ENCODE measurements at regions not wholly inside any gene's neighbourhood (a gene's known extent, or its start where the extent isn't known, plus 50 kb on each side); places are given as distances from the start of the nearest gene placed in this dataset.

DNA sequence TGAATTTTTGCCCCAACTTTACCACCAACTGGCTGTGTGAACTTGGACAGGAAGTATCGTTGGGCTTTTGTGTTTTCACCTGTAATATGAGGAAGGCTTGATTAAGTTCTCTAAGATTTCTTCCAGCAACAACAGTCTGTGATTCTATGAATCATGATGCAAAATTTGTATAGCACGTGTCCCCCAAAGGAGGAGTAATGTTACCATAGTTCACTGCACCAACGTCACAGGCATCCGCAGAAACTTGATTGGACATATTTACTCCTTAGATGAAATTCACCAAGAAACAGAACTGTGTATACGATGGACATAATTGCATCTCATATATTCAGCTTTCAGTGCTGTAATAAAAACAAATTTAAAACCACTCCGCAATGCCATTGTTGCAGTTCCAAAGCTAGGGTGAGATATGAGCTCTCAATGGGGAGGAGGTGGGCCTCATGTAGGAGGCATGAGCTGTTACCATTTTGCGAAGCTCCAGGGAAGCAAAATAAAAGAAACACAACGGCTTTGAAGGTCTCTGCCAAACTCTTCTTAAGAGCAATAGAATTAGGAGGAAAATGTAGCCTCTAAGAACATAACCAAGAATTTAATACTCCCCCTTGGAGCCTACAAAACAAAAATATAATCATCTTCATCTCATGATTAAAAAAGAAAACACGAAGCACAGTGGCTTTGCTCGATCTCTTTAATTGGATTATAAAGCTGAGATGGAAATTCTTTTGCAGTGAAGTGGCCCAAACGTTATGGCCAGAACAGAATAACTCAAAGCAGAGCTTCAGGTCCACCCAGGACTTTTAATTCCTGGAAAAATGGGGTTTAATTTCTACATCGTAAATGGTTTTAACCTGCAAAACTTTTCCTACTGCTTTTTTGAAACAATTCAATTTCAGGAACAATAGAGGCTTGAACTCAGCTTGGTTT is 80.7 kb downstream of the CHST2 start:
- no peaks in the 10 kb centered on the region for H3K36me3 ChIP-seq
- DNase-seq = no peak
- H3K9me3 ChIP-seq (ENCODE audit: severe bottlenecking) = no peaks in the 10 kb centered on the region
- H3K27me3 ChIP-seq (ENCODE audit: insufficient read depth, low read depth, severe bottlenecking) = peaks cover 13% of the 10 kb centered on the region
- TF ChIP-seq, protein P1, sequence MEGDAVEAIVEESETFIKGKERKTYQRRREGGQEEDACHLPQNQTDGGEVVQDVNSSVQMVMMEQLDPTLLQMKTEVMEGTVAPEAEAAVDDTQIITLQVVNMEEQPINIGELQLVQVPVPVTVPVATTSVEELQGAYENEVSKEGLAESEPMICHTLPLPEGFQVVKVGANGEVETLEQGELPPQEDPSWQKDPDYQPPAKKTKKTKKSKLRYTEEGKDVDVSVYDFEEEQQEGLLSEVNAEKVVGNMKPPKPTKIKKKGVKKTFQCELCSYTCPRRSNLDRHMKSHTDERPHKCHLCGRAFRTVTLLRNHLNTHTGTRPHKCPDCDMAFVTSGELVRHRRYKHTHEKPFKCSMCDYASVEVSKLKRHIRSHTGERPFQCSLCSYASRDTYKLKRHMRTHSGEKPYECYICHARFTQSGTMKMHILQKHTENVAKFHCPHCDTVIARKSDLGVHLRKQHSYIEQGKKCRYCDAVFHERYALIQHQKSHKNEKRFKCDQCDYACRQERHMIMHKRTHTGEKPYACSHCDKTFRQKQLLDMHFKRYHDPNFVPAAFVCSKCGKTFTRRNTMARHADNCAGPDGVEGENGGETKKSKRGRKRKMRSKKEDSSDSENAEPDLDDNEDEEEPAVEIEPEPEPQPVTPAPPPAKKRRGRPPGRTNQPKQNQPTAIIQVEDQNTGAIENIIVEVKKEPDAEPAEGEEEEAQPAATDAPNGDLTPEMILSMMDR (IDR thresholded peaks at IDR 0.05; ENCODE audit: low read depth, low read length) = no peak
- H3K4me3 ChIP-seq (ENCODE audit: low read depth, low read length) = no peak overlapping the region
- H3K27ac ChIP-seq = no peak overlapping the region

DNA sequence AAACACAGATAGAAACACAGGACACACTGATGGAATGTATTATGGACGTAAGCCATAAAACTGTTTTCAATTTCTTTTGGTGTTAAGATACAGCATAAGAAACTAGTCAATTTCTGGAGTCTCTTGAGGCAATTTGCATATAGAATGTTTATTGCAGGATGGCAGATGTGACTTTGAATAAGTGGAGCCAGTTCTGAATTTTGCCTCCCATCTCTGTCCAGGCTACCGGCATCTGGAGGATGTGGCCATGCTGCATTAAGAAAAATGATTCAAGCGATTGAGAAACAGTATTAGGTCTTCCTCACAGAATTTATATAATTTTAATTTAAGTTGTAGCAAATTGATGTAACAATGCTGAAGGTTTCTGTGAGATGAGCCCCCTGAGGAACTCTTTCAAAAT is 81.5 kb downstream of the CHST2 start:
- no peaks in the 10 kb centered on the region for H3K36me3 ChIP-seq
- H3K27ac ChIP-seq = no peak overlapping the region
- no peaks in the 10 kb centered on the region for H3K9me3 ChIP-seq (ENCODE audit: severe bottlenecking)
- TF ChIP-seq, protein P1 (IDR thresholded peaks at IDR 0.05; ENCODE audit: low read depth, low read length) = no peak
- no peak for DNase-seq
- peaks cover 13% of the 10 kb centered on the region for H3K27me3 ChIP-seq (ENCODE audit: insufficient read depth, low read depth, severe bottlenecking)
- H3K4me3 ChIP-seq (ENCODE audit: low read depth, low read length) = no peak overlapping the region

DNA sequence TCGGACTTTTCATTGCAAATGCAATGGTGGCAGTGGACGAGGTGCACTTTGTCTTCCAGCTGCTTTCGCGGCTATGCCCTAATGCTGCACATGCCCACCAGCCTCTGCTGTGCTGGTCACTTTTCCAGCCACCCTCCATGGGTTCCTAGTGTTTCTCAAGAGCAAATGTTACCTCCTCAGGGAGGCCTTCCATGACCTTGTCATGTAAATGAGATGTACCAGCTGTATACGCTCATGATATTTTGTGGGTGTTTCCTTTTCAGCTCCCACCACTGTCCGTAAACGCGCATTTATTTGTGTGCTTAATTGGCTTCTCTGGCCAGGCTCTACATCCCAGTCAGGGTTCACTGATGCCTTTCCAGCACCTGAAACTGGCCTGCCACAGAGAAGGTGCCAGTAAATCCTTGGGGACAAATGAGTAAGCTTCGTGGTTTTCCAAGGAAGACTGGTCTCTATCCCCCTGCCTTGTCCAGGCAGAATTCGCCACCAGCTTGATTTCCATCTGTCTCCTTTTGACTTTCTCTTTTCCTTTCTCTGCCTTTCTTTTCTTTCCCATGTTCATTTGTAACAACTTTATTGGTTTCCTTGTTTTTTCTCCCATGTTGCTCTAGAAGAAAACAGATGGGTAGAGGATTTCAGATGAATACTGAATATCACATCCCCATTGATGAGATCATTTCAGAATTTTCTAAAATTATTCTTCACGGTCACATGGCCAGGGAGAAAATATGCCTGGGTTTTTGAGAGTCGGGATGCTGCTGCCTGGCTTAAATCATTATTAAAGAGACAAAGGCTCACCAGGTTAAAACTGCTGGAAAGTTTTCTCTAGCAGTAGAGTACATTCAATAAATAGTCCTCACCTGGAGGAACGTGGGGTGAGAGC is 82.5 kb downstream of the CHST2 start:
- peaks cover 7% of the 10 kb centered on the region for H3K27me3 ChIP-seq (ENCODE audit: insufficient read depth, low read depth, severe bottlenecking)
- no peak for DNase-seq
- TF ChIP-seq, protein P1 (IDR thresholded peaks at IDR 0.05; ENCODE audit: low read depth, low read length) = no peak
- H3K27ac ChIP-seq = no peak overlapping the region
- no peak overlapping the region for H3K4me3 ChIP-seq (ENCODE audit: low read depth, low read length)
- H3K9me3 ChIP-seq (ENCODE audit: severe bottlenecking) = no peaks in the 10 kb centered on the region
- no peaks in the 10 kb centered on the region for H3K36me3 ChIP-seq

DNA sequence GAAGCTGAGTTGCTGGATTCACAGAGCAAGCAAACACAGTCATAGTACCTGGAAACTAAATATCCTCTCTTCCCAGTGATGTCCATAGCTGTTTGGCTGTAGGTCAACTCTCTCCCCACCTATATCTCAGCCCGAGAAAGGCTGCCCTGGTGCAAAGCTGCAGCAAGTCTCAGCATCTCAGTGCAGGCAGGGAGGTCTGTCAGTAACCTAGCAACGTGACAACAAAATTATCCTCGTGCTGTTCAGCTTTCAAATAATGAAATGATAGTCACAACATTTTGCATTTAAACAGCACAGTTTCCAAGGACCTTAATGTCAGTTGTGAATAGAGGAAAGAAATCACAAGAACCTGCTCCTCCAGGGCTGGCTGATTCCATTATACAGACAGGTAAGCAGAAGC is 83.6 kb downstream of the CHST2 start:
- Histone ChIP-seq H3K27ac (no peak overlapping the region), H3K27me3 (ENCODE audit: insufficient read depth, low read depth, severe bottlenecking) (peaks cover 7% of the 10 kb centered on the region), H3K4me3 (ENCODE audit: low read depth, low read length) (no peak overlapping the region), H3K36me3 (no peaks in the 10 kb centered on the region), H3K9me3 (ENCODE audit: severe bottlenecking) (no peaks in the 10 kb centered on the region)
- TF ChIP-seq, protein P1 (IDR thresholded peaks at IDR 0.05; ENCODE audit: low read depth, low read length) = no peak
- DNase-seq = no peak

DNA sequence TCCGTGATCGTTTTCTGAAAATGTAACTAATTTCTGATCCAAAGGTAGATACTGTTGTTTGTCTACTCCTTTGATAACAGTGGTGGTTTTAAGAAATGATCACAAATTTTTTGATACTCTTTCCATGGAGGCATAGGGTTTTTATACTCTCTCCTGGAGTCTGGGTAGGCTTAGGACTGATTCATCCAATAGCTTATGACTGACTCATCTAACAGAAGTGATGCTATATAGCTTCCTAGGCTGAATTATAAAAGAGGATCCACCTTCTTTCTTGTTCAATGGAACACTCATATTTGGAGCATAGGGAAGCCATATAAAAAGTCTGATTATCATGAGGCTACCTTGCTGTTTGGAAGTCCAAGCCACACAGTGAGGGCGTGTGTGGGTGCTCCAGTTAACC is 84.3 kb downstream of the CHST2 start:
- TF ChIP-seq, protein P1 (IDR thresholded peaks at IDR 0.05; ENCODE audit: low read depth, low read length) = no peak
- Histone ChIP-seq H3K36me3 (no peaks in the 10 kb centered on the region), H3K27ac (no peak overlapping the region), H3K27me3 (ENCODE audit: insufficient read depth, low read depth, severe bottlenecking) (peaks cover 7% of the 10 kb centered on the region), H3K4me3 (ENCODE audit: low read depth, low read length) (no peak overlapping the region), H3K9me3 (ENCODE audit: severe bottlenecking) (no peaks in the 10 kb centered on the region)
- DNase-seq = no peak
